ENCODE measurements at regions not wholly inside any gene's neighbourhood (a gene's known extent, or its start where the extent isn't known, plus 50 kb on each side); places are given as distances from the start of the nearest gene placed in this dataset.
A peak's percentile ranks its signal among the peaks of the same experiment; 100 is the strongest.

DNA sequence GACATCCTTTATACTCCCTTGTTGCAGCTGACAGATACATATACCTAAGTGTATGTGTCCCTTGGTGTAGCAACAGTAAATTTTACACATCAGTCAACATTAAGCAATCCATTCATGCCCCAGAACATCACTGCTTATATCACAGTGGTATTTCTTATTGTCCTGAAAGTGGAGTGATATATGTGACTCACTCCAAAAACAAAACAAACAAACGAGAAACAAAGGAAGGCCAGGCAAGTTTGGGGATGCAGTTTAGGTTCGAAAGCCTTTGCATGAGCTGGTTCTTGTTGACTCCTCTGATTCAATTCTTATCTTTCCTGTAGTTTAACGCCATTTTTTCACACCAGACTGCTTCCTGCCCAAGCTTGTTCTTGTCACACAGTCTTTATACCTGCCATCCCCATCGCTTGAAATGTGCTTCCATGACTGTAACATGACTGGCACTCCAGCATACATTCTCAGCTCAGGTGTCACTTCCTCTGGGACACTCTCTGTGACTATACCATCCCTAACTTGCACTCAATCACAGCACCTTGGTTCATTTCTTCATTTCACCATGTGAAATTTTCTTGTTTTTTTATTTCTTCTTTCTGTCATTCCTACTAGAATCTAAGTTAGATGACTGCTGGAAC, 125.0 kb upstream of the TSHZ2 start:
- DNase-seq (ENCODE audit: low read depth): peak; percentile 96
- TF ChIP-seq, protein P1, sequence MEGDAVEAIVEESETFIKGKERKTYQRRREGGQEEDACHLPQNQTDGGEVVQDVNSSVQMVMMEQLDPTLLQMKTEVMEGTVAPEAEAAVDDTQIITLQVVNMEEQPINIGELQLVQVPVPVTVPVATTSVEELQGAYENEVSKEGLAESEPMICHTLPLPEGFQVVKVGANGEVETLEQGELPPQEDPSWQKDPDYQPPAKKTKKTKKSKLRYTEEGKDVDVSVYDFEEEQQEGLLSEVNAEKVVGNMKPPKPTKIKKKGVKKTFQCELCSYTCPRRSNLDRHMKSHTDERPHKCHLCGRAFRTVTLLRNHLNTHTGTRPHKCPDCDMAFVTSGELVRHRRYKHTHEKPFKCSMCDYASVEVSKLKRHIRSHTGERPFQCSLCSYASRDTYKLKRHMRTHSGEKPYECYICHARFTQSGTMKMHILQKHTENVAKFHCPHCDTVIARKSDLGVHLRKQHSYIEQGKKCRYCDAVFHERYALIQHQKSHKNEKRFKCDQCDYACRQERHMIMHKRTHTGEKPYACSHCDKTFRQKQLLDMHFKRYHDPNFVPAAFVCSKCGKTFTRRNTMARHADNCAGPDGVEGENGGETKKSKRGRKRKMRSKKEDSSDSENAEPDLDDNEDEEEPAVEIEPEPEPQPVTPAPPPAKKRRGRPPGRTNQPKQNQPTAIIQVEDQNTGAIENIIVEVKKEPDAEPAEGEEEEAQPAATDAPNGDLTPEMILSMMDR (IDR thresholded peaks at IDR 0.05; ENCODE audit: insufficient read depth, low read depth, low read length, missing control alignments): no peak
- H3K4me3 ChIP-seq (ENCODE audit: low read length): no peak overlapping the region

DNA sequence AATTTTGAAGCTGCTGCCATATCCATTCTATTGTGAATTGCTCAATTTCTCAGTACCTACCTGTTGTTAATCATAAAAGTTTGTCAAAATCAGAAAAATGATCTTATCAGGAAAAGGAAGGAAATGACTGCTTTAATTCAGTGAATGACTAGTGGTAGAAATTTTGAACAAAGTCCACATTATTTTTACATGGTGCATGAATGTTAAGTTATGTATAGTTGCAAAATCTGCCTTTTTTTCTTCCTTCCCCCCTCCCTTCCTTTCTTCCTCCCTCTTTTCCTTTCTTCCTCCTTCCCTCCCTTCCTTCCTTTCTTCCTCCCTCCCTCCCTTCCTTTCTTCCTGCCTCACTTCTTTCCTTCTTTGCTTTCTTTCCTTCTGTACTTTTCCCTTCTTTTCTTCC, 127.1 kb upstream of the TSHZ2 start:
- TF ChIP-seq, protein P1 (IDR thresholded peaks at IDR 0.05; ENCODE audit: insufficient read depth, low read depth, low read length, missing control alignments): no peak
- no peak overlapping the region for H3K4me3 ChIP-seq (ENCODE audit: low read length)
- no peak for DNase-seq (ENCODE audit: low read depth)

DNA sequence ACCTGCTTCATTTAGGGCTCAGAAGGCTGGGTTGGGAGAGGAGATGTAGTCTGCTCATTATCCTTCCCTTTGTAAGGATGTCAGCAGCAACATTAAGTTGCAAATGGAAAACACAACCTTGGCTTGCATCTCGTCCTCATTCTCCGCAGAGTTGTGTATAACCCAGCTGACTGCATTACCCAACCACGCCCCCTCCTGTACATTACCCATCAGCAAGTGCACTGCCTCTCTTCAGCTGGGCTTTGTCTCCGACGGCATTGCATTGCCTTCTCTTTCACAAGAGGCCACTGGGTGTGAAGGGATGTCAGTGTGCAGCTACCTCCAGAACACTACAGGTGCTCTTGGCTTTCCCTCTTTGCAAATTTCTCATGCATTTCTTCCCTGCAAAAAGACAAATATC, 128.7 kb upstream of the TSHZ2 start:
- H3K4me3 ChIP-seq (ENCODE audit: low read length): no peak overlapping the region
- TF ChIP-seq, protein P1 (IDR thresholded peaks at IDR 0.05; ENCODE audit: insufficient read depth, low read depth, low read length, missing control alignments): no peak

DNA sequence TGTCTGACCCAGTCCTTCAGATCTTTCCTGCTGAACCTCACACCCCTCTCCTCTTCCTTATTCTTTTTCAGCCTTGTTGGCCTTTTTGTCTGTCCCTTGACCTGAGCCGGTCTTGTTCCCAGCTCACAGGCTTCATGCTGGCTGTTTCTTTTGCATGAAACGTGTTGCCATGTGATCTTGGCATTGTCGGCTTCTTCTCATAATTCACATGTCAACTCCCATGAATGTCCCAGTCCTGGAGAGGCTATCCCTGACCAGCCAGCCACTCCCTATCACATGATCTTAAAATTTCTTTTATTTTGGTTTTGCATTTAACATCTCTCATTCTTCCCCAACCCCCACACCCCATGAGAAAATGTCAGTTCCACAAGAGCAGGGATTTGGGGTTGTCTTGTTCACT, 131.2 kb upstream of the TSHZ2 start:
- TF ChIP-seq, protein P1 (IDR thresholded peaks at IDR 0.05; ENCODE audit: insufficient read depth, low read depth, low read length, missing control alignments): no peak
- DNase-seq (ENCODE audit: low read depth): no peak
- no peak overlapping the region for H3K4me3 ChIP-seq (ENCODE audit: low read length)

More for the DNA sequence above, 128.7 kb upstream of the TSHZ2 start:
- no peak for DNase-seq (ENCODE audit: low read depth)

DNA sequence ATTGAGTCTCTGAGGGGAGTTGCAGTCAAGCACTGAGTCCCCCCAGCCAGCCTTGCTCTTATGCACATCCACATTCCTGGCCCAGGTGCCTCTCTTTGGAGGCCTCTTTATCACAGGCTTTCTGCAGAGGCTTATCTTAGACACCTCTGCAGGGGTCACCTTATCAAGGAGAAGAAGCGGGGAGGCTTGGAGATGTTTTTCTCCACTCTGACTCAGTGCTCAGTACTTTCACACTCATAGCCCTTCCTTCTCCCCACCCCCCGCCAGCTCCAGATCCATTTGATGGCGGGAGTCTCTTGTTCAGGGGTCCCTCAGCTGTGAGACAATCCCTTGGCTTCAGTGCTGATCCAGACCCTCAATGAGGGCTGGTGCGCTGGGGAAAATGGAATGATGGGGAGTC, 132.1 kb upstream of the TSHZ2 start:
- DNase-seq (ENCODE audit: low read depth): no peak
- TF ChIP-seq, protein P1 (IDR thresholded peaks at IDR 0.05; ENCODE audit: insufficient read depth, low read depth, low read length, missing control alignments): no peak
- no peak overlapping the region for H3K4me3 ChIP-seq (ENCODE audit: low read length)

DNA sequence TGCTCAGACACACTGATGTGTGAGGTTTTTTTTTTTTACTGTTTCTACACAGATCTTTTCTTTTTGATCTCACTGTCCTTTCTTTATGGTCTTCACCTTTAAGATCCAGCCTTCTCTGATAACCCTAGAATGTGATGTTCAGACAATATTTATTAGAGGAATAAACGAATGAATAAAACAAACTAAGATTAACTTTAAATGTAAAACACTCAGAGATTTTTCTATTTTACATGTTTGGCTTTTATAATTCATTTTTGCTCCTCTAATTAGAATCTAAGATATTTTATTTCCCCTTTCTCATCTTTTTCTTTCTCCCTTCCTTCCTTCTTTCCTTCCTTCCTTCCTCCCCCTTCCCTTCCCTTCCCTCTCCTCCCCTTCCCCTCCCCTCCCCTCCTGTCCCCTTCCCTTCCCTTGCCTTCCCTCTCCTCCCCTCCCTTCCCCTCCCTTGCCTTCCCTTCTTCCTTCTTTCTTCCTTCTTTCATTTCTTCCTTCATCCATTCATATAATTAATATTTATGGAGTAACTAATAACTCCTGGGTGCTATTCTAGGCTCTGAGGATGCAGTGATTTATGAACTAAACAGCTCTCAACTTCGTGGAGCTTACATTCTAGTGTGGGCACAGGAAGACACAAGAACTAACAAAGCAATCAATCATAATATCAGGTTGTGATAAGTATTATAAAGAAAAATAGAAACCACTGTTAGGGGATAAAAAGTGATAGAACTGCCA, 133.5 kb upstream of the TSHZ2 start:
- TF ChIP-seq, protein P1 (IDR thresholded peaks at IDR 0.05; ENCODE audit: insufficient read depth, low read depth, low read length, missing control alignments): no peak
- no peak overlapping the region for H3K4me3 ChIP-seq (ENCODE audit: low read length)
- DNase-seq (ENCODE audit: low read depth): no peak

All from epithelial cell of esophagus (primary cell).